GM12891 (cell line): ENCODE measurements at regions not wholly inside any gene's neighbourhood (a gene's known extent, or its start where the extent isn't known, plus 50 kb on each side); places are given as distances from the start of the nearest gene placed in this dataset.

Source experiments
- DNase-seq: peaks from one replicate; pipeline ENCODE4 v3.0.0; 2011; ENCODE audit warnings: low spot score; ENCODE audit not compliant: insufficient read length
- FAIRE-seq: peaks from 2 replicates; lab custom pipeline; 2011; peaks lifted over from hg19 to GRCh38; lab: Jason Lieb, UNC
- PAX5 ChIP-seq: IDR thresholded peaks from 2 replicates; pipeline ENCODE4 v1.6.1; 2011; ENCODE audit warnings: low read length, moderate library complexity, mild to moderate bottlenecking; ENCODE audit not compliant: insufficient read depth, severe bottlenecking
- POLR2A ChIP-seq: IDR thresholded peaks from 2 replicates; pipeline ENCODE4 v1.6.1; 2011; ENCODE audit warnings: low read depth, low read length, control low read depth
- POLR2AphosphoS5 ChIP-seq: IDR thresholded peaks from 2 replicates; pipeline ENCODE4 v1.6.1; 2011; ENCODE audit warnings: low read depth, low read length, control low read depth
- POU2F2 ChIP-seq: IDR thresholded peaks from 2 replicates; pipeline ENCODE4 v1.6.1; 2011; ENCODE audit warnings: low read depth, mild to moderate bottlenecking, control low read depth, low read length, moderate library complexity
- SPI1 ChIP-seq: IDR thresholded peaks from 2 replicates; pipeline ENCODE4 v1.6.1; 2011; ENCODE audit warnings: low read depth, low read length, control low read depth
- TAF1 ChIP-seq: IDR thresholded peaks from 2 replicates; pipeline ENCODE4 v1.6.1; 2011; ENCODE audit warnings: low read depth, low read length, control low read depth

DNA sequence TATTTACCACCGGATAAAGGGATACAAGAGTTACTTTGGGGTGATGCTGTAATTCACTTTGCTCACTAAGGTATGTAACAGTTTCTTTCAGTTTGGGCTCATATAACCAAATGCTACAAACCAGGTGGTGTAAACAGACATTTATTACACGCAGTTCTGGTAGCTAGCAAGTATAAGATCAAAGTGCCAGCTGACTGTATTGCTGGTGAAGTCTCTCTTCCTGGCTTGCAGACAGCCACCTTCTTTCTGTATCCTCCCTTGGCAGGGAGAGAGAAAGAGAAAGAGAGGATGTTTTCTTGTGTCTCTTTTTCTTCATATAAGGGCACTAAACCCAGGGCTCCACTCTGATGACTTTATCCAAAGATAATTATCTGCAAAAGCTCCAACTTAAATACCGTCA, 552.5 kb upstream of the FTMT start:
- no peak for FAIRE-seq
- no peak for DNase-seq
- TF ChIP-seq POLR2AphosphoS5: no peak
- TF ChIP-seq SPI1: no peak
- TF ChIP-seq POU2F2: no peak
- no peak for TF ChIP-seq TAF1
- TF ChIP-seq POLR2A: no peak
- TF ChIP-seq PAX5: no peak

DNA sequence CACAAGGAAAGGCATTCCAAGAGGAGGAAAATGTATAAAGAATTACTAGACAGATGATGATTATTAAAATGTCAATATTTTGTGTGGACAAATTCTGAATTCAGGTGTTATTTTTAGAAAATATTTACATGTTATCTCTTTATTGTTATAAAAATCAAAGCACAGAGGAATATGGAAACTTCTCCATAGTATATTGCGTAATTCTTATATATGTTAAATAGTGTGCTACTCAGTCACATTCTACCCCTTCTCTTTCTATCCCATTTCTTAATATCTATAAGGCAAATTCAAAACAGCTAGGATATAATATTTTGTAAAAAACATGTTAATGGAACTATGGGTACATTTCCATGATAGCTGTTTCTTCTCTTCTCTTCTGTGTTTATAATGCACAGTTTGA, 546.8 kb upstream of the FTMT start:
- DNase-seq (no peak), FAIRE-seq (no peak)
- TF ChIP-seq POU2F2 (no peak), PAX5 (no peak), TAF1 (no peak), POLR2AphosphoS5 (no peak), POLR2A (no peak), SPI1 (no peak)

DNA sequence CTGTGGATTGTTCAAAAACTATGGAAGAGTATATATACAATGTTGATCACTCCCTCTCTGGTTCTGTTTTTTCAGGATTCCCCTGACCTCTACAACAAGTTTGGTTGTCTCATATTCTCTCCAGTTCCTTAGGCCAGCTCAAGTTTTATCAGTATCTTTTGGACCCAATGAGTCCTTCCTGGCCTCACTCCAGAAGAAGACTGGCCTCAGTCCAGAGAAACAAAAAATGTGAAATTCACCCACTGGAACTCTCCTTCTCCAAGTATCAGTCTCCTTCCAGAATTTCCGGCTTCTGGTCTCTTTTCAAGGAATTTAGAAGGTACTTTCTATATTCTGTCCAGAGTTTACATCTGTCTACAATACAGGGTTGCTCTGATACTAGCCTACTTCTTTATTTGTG, 537.8 kb upstream of the FTMT start:
- FAIRE-seq (no peak), DNase-seq (no peak)

DNA sequence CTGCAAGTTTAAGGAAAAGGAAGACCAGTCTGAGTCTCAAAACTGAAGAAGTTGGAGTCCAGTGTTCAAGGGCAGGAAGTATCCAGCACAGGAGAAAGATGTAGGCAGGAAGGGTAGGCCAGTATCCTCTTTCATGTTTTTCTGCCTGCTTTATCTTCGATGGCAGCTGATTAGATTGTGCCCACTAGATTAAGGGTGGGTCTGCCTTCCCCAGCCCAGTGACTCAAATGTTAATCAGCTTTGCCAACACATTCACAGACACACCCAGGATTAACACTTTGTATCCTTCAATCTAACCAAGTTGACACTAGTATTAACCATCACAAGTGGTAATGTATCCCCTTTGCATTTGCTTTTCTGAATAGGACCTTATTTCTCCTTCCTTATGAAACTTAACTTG, 535.9 kb upstream of the FTMT start:
- DNase-seq (no peak), FAIRE-seq (no peak)
- no peak for TF ChIP-seq POLR2AphosphoS5
- no peak for TF ChIP-seq PAX5
- no peak for TF ChIP-seq TAF1
- no peak for TF ChIP-seq POU2F2
- no peak for TF ChIP-seq POLR2A
- no peak for TF ChIP-seq SPI1

More for the DNA sequence above, 537.8 kb upstream of the FTMT start:
- TF ChIP-seq POLR2AphosphoS5 (no peak), POLR2A (no peak), PAX5 (no peak), POU2F2 (no peak), TAF1 (no peak), SPI1 (no peak)

DNA sequence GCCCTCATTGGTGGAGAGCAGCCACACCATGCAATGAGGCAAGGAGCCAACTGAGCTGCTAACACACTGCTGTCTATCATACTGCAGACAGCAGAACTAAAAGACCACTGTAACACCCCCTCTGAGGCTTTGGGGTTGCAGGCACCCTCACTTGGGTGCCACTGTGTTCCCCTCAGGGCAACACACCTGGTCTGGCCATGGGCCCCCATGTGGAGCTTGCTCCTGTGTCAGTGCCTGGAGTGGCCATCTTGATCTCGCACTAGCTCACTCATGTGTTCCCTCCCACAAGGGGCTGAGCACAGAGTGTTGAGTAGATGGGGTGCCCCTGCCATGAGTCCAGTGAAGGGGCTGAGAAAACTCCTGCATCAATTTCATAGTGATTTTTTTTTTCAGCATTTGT, 532.4 kb upstream of the FTMT start:
- TF ChIP-seq SPI1 (no peak), POLR2AphosphoS5 (no peak), PAX5 (no peak), TAF1 (no peak), POU2F2 (no peak), POLR2A (no peak)

DNA sequence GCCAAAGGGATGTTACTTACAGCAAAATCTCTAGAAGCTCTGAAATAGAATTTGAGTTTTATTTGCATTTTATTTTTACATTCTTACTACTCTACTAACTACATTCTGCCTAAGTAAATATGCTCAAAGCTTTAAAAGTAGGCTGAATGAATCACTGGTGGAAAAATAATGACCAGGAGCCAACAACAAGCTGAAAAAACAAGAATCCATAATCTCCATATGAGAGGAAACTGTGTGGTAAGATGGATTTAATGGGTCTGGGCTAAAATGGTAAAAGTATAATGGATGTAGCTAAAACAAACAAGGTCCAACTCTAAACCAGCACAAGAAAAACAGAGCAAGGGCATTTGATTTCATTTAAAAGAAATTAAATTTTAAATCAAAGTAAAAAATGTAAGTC, 525.8 kb upstream of the FTMT start:
- no peak for DNase-seq
- FAIRE-seq: no peak
- TF ChIP-seq POU2F2 (no peak), POLR2AphosphoS5 (no peak), TAF1 (no peak), SPI1 (no peak), PAX5 (no peak), POLR2A (no peak)

More for the DNA sequence above, 532.4 kb upstream of the FTMT start:
- FAIRE-seq (no peak), DNase-seq (no peak)

DNA sequence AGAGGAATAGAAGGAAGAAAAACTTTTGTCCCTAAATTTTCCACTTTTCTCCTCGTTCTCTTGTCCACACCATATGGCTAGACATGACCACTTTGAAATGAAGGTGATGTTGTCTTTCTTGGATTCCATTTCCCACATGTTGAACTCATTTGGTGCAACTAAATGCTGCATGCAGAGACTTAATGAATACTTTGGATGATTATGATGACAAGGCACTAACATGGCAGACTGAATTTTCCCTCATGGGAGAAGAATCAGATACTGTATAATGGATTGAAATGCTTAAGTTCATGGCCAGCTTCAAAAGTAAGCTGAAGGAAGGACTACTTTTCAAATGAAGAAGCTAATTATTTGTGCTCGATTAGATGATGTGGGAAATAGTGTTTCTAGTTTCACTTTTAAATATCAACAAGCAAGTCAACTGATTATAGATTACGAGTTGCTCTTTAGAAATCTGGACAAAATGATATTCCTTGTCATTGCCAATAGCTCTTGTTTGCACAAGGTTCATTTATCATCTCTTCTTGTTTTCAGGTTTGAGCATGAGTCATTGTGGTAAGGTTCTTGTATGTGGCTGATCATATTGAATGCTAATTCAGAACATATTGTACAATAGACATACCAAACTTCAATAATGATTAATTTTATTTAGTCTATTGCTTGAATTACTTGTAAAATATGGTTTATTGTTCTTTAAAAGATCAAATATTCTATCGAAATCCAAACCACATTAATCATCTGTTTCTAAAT, 501.3 kb upstream of the FTMT start:
- no peak for FAIRE-seq
- TF ChIP-seq SPI1 (no peak), PAX5 (no peak), POU2F2 (no peak), TAF1 (no peak), POLR2AphosphoS5 (no peak), POLR2A (no peak)
- no peak for DNase-seq

DNA sequence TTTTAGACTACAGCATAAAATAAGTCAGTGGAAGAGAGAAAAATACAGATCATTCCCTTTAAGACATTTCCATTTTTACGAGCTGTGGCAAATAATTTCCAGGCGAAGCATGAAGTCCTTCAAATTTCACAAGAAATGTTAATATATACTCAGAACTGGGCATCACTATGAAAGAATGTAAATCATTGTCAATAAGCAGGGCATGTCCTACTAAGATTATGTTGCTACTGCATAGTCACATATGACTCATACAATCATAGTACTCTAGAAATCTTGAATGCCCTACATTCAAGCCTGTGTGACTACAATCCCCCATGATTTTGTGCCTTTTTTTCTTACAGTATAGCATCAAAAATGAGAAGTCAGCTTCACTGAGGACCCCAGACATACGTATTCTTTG, 485.2 kb upstream of the FTMT start:
- no peak for FAIRE-seq
- no peak for DNase-seq
- no peak for TF ChIP-seq PAX5
- no peak for TF ChIP-seq POU2F2
- TF ChIP-seq SPI1: no peak
- TF ChIP-seq POLR2A: no peak
- no peak for TF ChIP-seq POLR2AphosphoS5
- no peak for TF ChIP-seq TAF1

DNA sequence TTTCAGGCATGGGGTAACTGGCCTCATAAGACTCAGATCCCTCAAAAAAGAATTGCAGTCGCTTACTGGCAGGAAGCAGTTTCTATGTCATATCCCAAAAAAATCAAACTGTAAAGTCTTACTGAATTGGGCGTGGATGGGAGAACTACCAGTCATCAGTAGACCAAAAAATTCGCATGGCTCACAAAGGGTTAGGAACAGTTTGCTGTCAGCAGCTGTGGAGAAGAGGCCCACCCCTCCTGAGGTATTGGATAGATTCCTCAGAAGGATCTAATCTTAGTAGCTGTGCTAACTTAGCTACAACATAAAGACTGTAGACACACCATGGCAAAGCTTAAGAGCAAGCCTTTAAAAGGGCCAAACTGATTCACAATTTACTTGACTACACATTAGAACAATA, 478.3 kb upstream of the FTMT start:
- DNase-seq (no peak), FAIRE-seq (no peak)
- no peak for TF ChIP-seq POLR2A
- no peak for TF ChIP-seq SPI1
- TF ChIP-seq PAX5: no peak
- no peak for TF ChIP-seq POLR2AphosphoS5
- TF ChIP-seq POU2F2: no peak
- TF ChIP-seq TAF1: no peak

DNA sequence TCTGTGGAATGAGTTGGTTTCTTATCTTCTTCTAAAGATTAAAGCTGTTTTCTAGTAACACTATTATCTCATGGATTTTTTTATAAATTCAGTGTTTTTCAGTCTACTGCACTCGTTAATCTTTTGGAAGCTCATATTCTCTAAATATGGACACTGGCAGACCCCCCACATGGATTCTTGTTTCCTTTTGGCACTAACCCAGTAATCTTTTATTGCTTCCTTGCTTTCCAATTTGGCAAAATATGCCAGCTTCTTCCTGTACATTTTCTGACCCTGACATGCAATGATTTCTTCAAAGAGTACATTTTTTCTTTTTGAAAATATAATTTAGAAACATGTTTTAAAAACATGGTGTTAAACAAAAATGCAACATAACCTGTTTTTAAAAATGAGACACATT, 474.2 kb upstream of the FTMT start:
- DNase-seq (no peak), FAIRE-seq (no peak)
- no peak for TF ChIP-seq POLR2A
- no peak for TF ChIP-seq POU2F2
- TF ChIP-seq TAF1: no peak
- TF ChIP-seq POLR2AphosphoS5: no peak
- TF ChIP-seq PAX5: no peak
- TF ChIP-seq SPI1: no peak
